Lower leg skin (tissue), 3 donors: ENCODE measurements at regions not wholly inside any gene's neighbourhood (a gene's known extent, or its start where the extent isn't known, plus 50 kb on each side); places are given as distances from the start of the nearest gene placed in this dataset.

Experiments
- CTCF ChIP-seq, 3 donors: fragments of 450-650 bp; IDR thresholded peaks; one replicate each; pipeline ENCODE4 v1.5.1; 2016; ENCODE audit warnings: antibody characterized with exemption in 3 of 3, mild to moderate bottlenecking in 3 of 3, moderate library complexity in 2 of 3
- POLR2A ChIP-seq, 2 donors: fragments of 450-650 bp; IDR thresholded peaks; one replicate each; pipeline ENCODE4 v1.6.1; 2016 to 2017; ENCODE audit warnings: antibody characterized with exemption in 2 of 2, mild to moderate bottlenecking in 1 of 2, moderate library complexity in 1 of 2

- TF ChIP-seq CTCF (IDR thresholded peaks at IDR 0.05): no peak
- TF ChIP-seq POLR2A (IDR thresholded peaks at IDR 0.05): no peak
Observed at GRCh38 chr2:123195957-123196356, 829.1 kb upstream of the CNTNAP5 start.
